Psoas muscle (tissue), 7 donors: ENCODE measurements at regions not wholly inside any gene's neighbourhood (a gene's known extent, or its start where the extent isn't known, plus 50 kb on each side); places are given as distances from the start of the nearest gene placed in this dataset.

Source experiments
- ATAC-seq, 4 donors: fragments of 200-7000 bp; cut with Tn5 transposase; one replicate each; pipeline ENCODE4 v1.9.1; 2020; ENCODE audit warnings: moderate library complexity in 3 of 4, mild to moderate bottlenecking in 2 of 4
- DNase-seq, 2 donors: peaks; one replicate each; pipeline ENCODE4 v3.0.0-alpha.2; 2020
- H3K27ac ChIP-seq: fragments of 200-600 bp; one replicate; pipeline ENCODE4 v1.8.0; 2022
- H3K27me3 ChIP-seq, 3 donors: fragments of 200-600 bp in 1 of 3; one replicate each; pipeline versions ENCODE4 v1.6.1 to v1.8.0; 2013 to 2022; ENCODE audit warnings: low read length in 2 of 3, mild to moderate bottlenecking in 2 of 3, moderate library complexity in 1 of 3; ENCODE audit not compliant: insufficient read depth in 3 of 3
- H3K36me3 ChIP-seq, 2 donors: fragments of 200-600 bp in 1 of 2; one replicate each; pipeline versions ENCODE4 v1.6.1 to v1.8.0; 2013 to 2022; ENCODE audit warnings: low read depth in 1 of 2, mild to moderate bottlenecking in 1 of 2, moderate library complexity in 1 of 2; ENCODE audit not compliant: insufficient read depth in 1 of 2
- H3K4me1 ChIP-seq: fragments of 200-600 bp; one replicate; pipeline ENCODE4 v1.8.0; 2022
- H3K4me3 ChIP-seq: fragments of 200-600 bp; one replicate; pipeline ENCODE4 v1.8.0; 2022; ENCODE audit warnings: mild to moderate bottlenecking
- H3K9me3 ChIP-seq: fragments of 200-600 bp; one replicate; pipeline ENCODE4 v1.8.0; 2022
- CTCF ChIP-seq: fragments of 200-600 bp; IDR thresholded peaks from one replicate; pipeline ENCODE4 v1.8.0; 2022; ENCODE audit warnings: antibody characterized with exemption
- WGBS, 3 donors: extraction: QIAGEN DNeasy Blood & Tissue Kit; methylation state at CpG; one replicate each; pipeline versions ENCODE4 v1.1.6 to v1.1.7; 2013; 5-methylcytosine and 5-hydroxymethylcytosine counted together
- intact Hi-C, 2 donors: fragments of 100-400 bp; cut with DNase I; formaldehyde crosslinking; loops; one replicate each; pipeline versions ENCODE4 v1.11.0 to v1.14.2; 2022
- donor health status: healthy with polysubstance abuse.
- donor health status: DM: no; HTN: no; CAD: no; lungs with moderate emphysema.
- donor health status: Bipolar disorder and iron deficiency.
- donor health status: healthy.
- donor health status: DM: yes; HTN: yes; CAD: no.
- donor health status: DM: no; HTN: no; CAD: no.
- donor health status: DM: yes; HTN: yes; CAD: no.

- Histone ChIP-seq H3K4me3 (no peak overlapping the region), H3K27ac (no peak overlapping the region), H3K36me3 (no peaks in the 10 kb centered on the region), H3K9me3 (no peaks in the 10 kb centered on the region), H3K4me1 (no peaks in the 10 kb centered on the region), H3K27me3 (no peaks in the 10 kb centered on the region)
- DNase-seq (no peak), ATAC-seq (no peak)
- intact Hi-C loops = no loop called here
- no peak for TF ChIP-seq CTCF
- 87 to 93% (median 90%) methylated on average over 2 of the region's 2 CpGs for WGBS, 3 donors
Observed at GRCh38 chr13:107324416-107325204, 756.7 kb upstream of the ARGLU1 start.

- 85 to 96% (median 93%) methylated on average over 2 of the region's 2 CpGs for WGBS, 3 donors
- ATAC-seq = no peak
- H3K4me3 ChIP-seq = no peak overlapping the region
- no peaks in the 10 kb centered on the region for H3K27me3 ChIP-seq
- intact Hi-C loops = no loop called here
- H3K27ac ChIP-seq = no peak overlapping the region
- no peaks in the 10 kb centered on the region for H3K4me1 ChIP-seq
- no peak for TF ChIP-seq CTCF
- DNase-seq = no peak
- H3K36me3 ChIP-seq = no peaks in the 10 kb centered on the region
- no peaks in the 10 kb centered on the region for H3K9me3 ChIP-seq
Observed at GRCh38 chr13:107322228-107322627, 754.3 kb upstream of the ARGLU1 start.

GRCh38 chr13:107305178-107305577 is 737.2 kb upstream of the ARGLU1 start:
- H3K36me3 ChIP-seq = no peaks in the 10 kb centered on the region
- DNase-seq (no peak), ATAC-seq (no peak)
- H3K27me3 ChIP-seq = no peaks in the 10 kb centered on the region
- H3K9me3 ChIP-seq = no peaks in the 10 kb centered on the region
- H3K4me3 ChIP-seq = no peak overlapping the region
- no peaks in the 10 kb centered on the region for H3K4me1 ChIP-seq
- H3K27ac ChIP-seq = no peak overlapping the region
- intact Hi-C loops = no loop called here
- WGBS, 3 donors = 91 to 93% (median 92%) methylated on average over 1 of the region's 1 CpG
- no peak for TF ChIP-seq CTCF

GRCh38 chr13:107301724-107302374 is 733.9 kb upstream of the ARGLU1 start:
- intact Hi-C loops = no loop called here
- Histone ChIP-seq H3K9me3 (no peaks in the 10 kb centered on the region), H3K27ac (no peak overlapping the region), H3K36me3 (no peaks in the 10 kb centered on the region), H3K4me1 (no peaks in the 10 kb centered on the region), H3K27me3 (no peaks in the 10 kb centered on the region), H3K4me3 (no peak overlapping the region)
- no peak for TF ChIP-seq CTCF
- DNase-seq (no peak), ATAC-seq (no peak)
- 66 to 82% (median 66%) methylated on average over 4 of the region's 4 CpGs for WGBS, 3 donors
